SK-N-MC (cell line): ENCODE measurements at regions not wholly inside any gene's neighbourhood (a gene's known extent, or its start where the extent isn't known, plus 50 kb on each side); places are given as distances from the start of the nearest gene placed in this dataset.

ENCODE experiments used
- EZH2 ChIP-seq: fragments of 200-600 bp; sonication (generic); IDR thresholded peaks from one replicate; pipeline ENCODE4 v1.6.1; 2017; ENCODE audit warnings: antibody characterized with exemption
- FOXP2 ChIP-seq: optimal IDR thresholded peaks from 2 replicates; pipeline ENCODE3; 2011; ENCODE audit warnings: mild to moderate bottlenecking, moderate library complexity; ENCODE audit not compliant: insufficient read depth; ENCODE audit errors: extremely low read length, control extremely low read depth
- POLR2AphosphoS5 ChIP-seq: IDR thresholded peaks from 2 replicates; pipeline ENCODE4 v1.6.1; 2012; ENCODE audit warnings: mild to moderate bottlenecking, low read depth, low read length, borderline replicate concordance

GRCh38 chr20:40282541-40282940 is 406.5 kb downstream of the MAFB start:
- TF ChIP-seq EZH2 (no peak), POLR2AphosphoS5 (no peak), FOXP2 (no peak)
